NCI-H2196 treated with DMSO at 0.1 percent for 48 hours (cell line): ENCODE measurements at regions not wholly inside any gene's neighbourhood (a gene's known extent, or its start where the extent isn't known, plus 50 kb on each side); places are given as distances from the start of the nearest gene placed in this dataset.

ENCODE experiments used
- DNase-seq: peaks from one replicate; lab custom pipeline; 2025; ENCODE audit not compliant: unreplicated experiment; lab: John Stamatoyannopoulos, UW

GRCh38 chr1:57683037-57683942 is 259.4 kb upstream of the DAB1 start:
- DNase-seq, result no peak

GRCh38 chr1:57678138-57678537 is 254.3 kb upstream of the DAB1 start:
- no peak for DNase-seq

- DNase-seq, result no peak
Measured at GRCh38 chr1:57675776-57676175, 251.9 kb upstream of the DAB1 start.

GRCh38 chr1:57674801-57675200 is 250.9 kb upstream of the DAB1 start:
- DNase-seq, result no peak

GRCh38 chr1:57672346-57673140 is 248.7 kb upstream of the DAB1 start:
- DNase-seq, result no peak

- DNase-seq, result no peak
Measured at GRCh38 chr1:57671750-57672149, 247.9 kb upstream of the DAB1 start.

- no peak for DNase-seq
Measured at GRCh38 chr1:57659804-57660203, 235.9 kb upstream of the DAB1 start.

- no peak for DNase-seq
Measured at GRCh38 chr1:57655161-57655560, 231.3 kb upstream of the DAB1 start.

GRCh38 chr1:57644667-57645066 is 220.8 kb upstream of the DAB1 start:
- DNase-seq, result no peak

GRCh38 chr1:57638239-57638638 is 214.4 kb upstream of the DAB1 start:
- DNase-seq, result no peak

- no peak for DNase-seq
Measured at GRCh38 chr1:57637155-57637554, 213.3 kb upstream of the DAB1 start.

- no peak for DNase-seq
Measured at GRCh38 chr1:57633881-57634280, 210.0 kb upstream of the DAB1 start.

- no peak for DNase-seq
Measured at GRCh38 chr1:57633056-57633455, 209.2 kb upstream of the DAB1 start.

- DNase-seq, result no peak
Measured at GRCh38 chr1:57632401-57632800, 208.5 kb upstream of the DAB1 start.

GRCh38 chr1:57627612-57628011 is 203.8 kb upstream of the DAB1 start:
- DNase-seq, result no peak

GRCh38 chr1:57623791-57624538 is 200.1 kb upstream of the DAB1 start:
- no peak for DNase-seq

- no peak for DNase-seq
Measured at GRCh38 chr1:57623039-57623790, 199.4 kb upstream of the DAB1 start.

- no peak for DNase-seq
Measured at GRCh38 chr1:57621776-57622175, 197.9 kb upstream of the DAB1 start.

GRCh38 chr1:57620605-57621004 is 196.7 kb upstream of the DAB1 start:
- no peak for DNase-seq

GRCh38 chr1:57616921-57617320 is 193.1 kb upstream of the DAB1 start:
- DNase-seq, result no peak

GRCh38 chr1:57615956-57616355 is 192.1 kb upstream of the DAB1 start:
- no peak for DNase-seq
